ENCODE measurements at regions not wholly inside any gene's neighbourhood (a gene's known extent, or its start where the extent isn't known, plus 50 kb on each side); places are given as distances from the start of the nearest gene placed in this dataset.

- Histone ChIP-seq H3K9me3 (peaks cover 0 to 18% (median 2%) of the 10 kb centered on the region in 4 donors), H3K4me3 (no peak overlapping the region), H3K27ac (no peak overlapping the region), H3K36me3 (no peaks in the 10 kb centered on the region), H3K27me3 (no peaks in the 10 kb centered on the region), H3K4me1 (no peaks in the 10 kb centered on the region)
- TF ChIP-seq CTCF (IDR thresholded peaks at IDR 0.05) (no peak), POLR2A (IDR thresholded peaks at IDR 0.05) (no peak), EP300 (IDR thresholded peaks at IDR 0.05) (no peak), POLR2AphosphoS5 (IDR thresholded peaks at IDR 0.05) (no peak)
- intact Hi-C loops (cut with DNase I; ENCODE audit: low total_unique reads) = no loop called here
- WGBS, 5 donors = 61 to 88% (median 74%) methylated on average over 1 of the region's 1 CpG
- no peak for DNase-seq
Measured at GRCh38 chr18:51878724-51879123, 461.3 kb upstream of the DCC start.

- H3K4me3 ChIP-seq = no peak overlapping the region
- no peaks in the 10 kb centered on the region for H3K36me3 ChIP-seq
- no peak overlapping the region for H3K27ac ChIP-seq
- intact Hi-C loops (cut with DNase I; ENCODE audit: low total_unique reads) = no loop called here
- no peaks in the 10 kb centered on the region for H3K4me1 ChIP-seq
- no peak for DNase-seq
- no peak for TF ChIP-seq EP300 (IDR thresholded peaks at IDR 0.05)
- 79 to 90% (median 84%) methylated on average over 1 of the region's 1 CpG for WGBS, 5 donors
- no peaks in the 10 kb centered on the region for H3K27me3 ChIP-seq
- peaks cover 0 to 13% (median 2%) of the 10 kb centered on the region in 4 donors for H3K9me3 ChIP-seq
Measured at GRCh38 chr18:51879329-51879728, 460.7 kb upstream of the DCC start.

- DNase-seq = no peak
- Histone ChIP-seq H3K9me3 (peaks cover 0 to 6% (median 0%) of the 10 kb centered on the region in 4 donors), H3K27ac (no peak overlapping the region), H3K4me3 (no peak overlapping the region), H3K4me1 (no peaks in the 10 kb centered on the region), H3K27me3 (no peaks in the 10 kb centered on the region), H3K36me3 (no peaks in the 10 kb centered on the region)
- TF ChIP-seq POLR2A (IDR thresholded peaks at IDR 0.05) = no peak
- TF ChIP-seq POLR2AphosphoS5 (IDR thresholded peaks at IDR 0.05) = no peak
- no peak for TF ChIP-seq CTCF (IDR thresholded peaks at IDR 0.05)
- no peak for TF ChIP-seq EP300 (IDR thresholded peaks at IDR 0.05)
- 81 to 92% (median 83%) methylated on average over 2 of the region's 2 CpGs for whole genome bisulfite sequencing, 5 donors
- intact Hi-C loops (cut with DNase I; ENCODE audit: low total_unique reads) = no loop called here
Measured at GRCh38 chr18:51881394-51881793, 458.6 kb upstream of the DCC start.

DNA sequence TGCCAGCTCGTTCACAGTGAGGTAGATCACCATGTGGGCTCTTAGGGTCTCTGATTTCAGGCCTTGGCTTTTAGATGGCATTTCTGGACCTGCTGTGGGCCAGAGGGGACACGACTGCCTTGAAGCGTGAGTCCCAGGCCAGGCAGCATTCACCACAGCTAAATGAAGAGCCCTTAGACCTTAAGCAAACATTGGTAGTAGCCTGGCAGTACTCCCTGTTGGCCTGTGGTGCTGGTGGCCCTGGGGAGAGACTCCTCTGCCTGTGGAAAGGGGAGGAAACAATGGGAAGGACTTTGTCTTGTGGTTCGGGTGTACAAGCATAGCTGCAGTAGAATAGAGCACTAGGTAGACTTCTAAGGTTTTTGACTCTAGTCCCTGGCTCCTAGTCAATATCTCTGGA lies 456.0 kb upstream of the DCC start:
- Histone ChIP-seq H3K27ac (no peak overlapping the region), H3K27me3 (no peaks in the 10 kb centered on the region), H3K36me3 (no peaks in the 10 kb centered on the region), H3K9me3 (peaks cover 0 to 6% (median 0%) of the 10 kb centered on the region in 4 donors), H3K4me3 (no peak overlapping the region), H3K4me1 (no peaks in the 10 kb centered on the region)
- intact Hi-C loops (cut with DNase I; ENCODE audit: low total_unique reads) = no loop called here
- no peak for DNase-seq
- no peak for TF ChIP-seq CTCF (IDR thresholded peaks at IDR 0.05)
- TF ChIP-seq POLR2AphosphoS5 (IDR thresholded peaks at IDR 0.05) = no peak
- no peak for TF ChIP-seq EP300 (IDR thresholded peaks at IDR 0.05)
- TF ChIP-seq POLR2A (IDR thresholded peaks at IDR 0.05) = no peak
- WGBS, 5 donors = 45 to 76% (median 60%) methylated on average over 4 of the region's 4 CpGs

DNA sequence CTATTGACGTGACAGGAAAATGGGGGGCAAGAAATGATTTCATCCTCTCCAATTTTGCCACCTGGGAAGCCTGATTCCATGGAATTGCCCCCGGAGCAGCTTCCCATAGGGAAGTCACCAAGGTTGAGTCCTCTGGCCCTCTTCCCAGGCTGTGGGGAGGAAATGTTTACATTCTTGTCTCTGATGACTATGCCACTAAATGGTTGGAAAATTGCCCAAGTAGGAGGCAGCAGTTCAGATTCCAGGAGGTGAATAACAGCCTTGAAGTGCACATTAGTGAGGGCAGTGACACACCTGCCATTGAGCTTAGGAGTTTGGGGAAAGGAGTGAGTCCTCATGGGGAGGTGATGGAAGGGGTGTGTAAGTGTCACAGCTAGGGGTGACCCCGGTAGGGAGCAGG lies 449.2 kb upstream of the DCC start:
- H3K4me1 ChIP-seq = peaks cover 0 to 9% (median 8%) of the 10 kb centered on the region in 4 donors
- peak overlapping the region in 1 of 5 donors; percentile 38 for H3K27ac ChIP-seq
- intact Hi-C loops (cut with DNase I; ENCODE audit: low total_unique reads) = no loop called here
- H3K36me3 ChIP-seq = no peaks in the 10 kb centered on the region
- WGBS, 5 donors = 18 to 45% (median 29%) methylated on average over 3 of the region's 3 CpGs
- peak; percentile 61 to 73 for DNase-seq
- H3K9me3 ChIP-seq = no peaks in the 10 kb centered on the region
- TF ChIP-seq POLR2AphosphoS5 (IDR thresholded peaks at IDR 0.05) (peak in 2 of 3 donors; percentile 61 to 74), EP300 (IDR thresholded peaks at IDR 0.05) (no peak)
- no peak overlapping the region for H3K4me3 ChIP-seq
- no peaks in the 10 kb centered on the region for H3K27me3 ChIP-seq

All from stomach (tissue), 8 donors.